ENCODE measurements at regions not wholly inside any gene's neighbourhood (a gene's known extent, or its start where the extent isn't known, plus 50 kb on each side); places are given as distances from the start of the nearest gene placed in this dataset.

- TF ChIP-seq, protein P1, sequence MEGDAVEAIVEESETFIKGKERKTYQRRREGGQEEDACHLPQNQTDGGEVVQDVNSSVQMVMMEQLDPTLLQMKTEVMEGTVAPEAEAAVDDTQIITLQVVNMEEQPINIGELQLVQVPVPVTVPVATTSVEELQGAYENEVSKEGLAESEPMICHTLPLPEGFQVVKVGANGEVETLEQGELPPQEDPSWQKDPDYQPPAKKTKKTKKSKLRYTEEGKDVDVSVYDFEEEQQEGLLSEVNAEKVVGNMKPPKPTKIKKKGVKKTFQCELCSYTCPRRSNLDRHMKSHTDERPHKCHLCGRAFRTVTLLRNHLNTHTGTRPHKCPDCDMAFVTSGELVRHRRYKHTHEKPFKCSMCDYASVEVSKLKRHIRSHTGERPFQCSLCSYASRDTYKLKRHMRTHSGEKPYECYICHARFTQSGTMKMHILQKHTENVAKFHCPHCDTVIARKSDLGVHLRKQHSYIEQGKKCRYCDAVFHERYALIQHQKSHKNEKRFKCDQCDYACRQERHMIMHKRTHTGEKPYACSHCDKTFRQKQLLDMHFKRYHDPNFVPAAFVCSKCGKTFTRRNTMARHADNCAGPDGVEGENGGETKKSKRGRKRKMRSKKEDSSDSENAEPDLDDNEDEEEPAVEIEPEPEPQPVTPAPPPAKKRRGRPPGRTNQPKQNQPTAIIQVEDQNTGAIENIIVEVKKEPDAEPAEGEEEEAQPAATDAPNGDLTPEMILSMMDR (IDR thresholded peaks at IDR 0.05): no peak
- ATAC-seq (ENCODE audit: insufficient number of reproducible peaks, low FRiP score, low read depth) (no peak), DNase-seq (ENCODE audit: low spot score) (no peak)
- H3K27me3 ChIP-seq (replicated peaks; ENCODE audit: insufficient read depth): no peaks in the 10 kb centered on the region
- no peak overlapping the region for H3K27ac ChIP-seq
- peaks cover 0 to 7% of the 10 kb centered on the region in 2 donors for H3K4me1 ChIP-seq (ENCODE audit: control insufficient read depth in 1 of 2, low read depth in 2 of 2)
- no peaks in the 10 kb centered on the region for H3K9me3 ChIP-seq
- no peaks in the 10 kb centered on the region for H3K36me3 ChIP-seq
- no peak overlapping the region for H3K4me3 ChIP-seq
These were observed 627.2 kb downstream of the CCDC171 start for GRCh38 chr9:16180091-16180490.

DNA sequence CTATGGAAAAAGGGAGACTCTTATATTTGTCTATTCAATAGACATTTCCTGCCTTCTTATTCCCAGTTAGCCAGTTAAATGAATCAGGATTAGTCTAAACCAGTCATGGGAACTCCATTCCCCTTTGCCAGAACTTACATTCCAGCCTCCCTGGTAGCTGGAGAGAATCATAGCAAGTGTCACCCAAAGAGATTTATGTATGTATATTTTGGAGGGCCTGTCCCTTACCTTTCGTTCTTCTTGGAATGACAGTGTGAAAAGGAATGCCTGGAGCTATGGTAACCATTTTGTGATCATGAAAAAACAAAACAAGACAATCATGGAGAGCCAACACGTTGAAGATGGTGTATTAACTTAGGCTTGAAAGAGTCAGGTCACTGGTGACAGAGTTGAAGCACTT, 627.7 kb downstream of the CCDC171 start:
- no peak for DNase-seq (ENCODE audit: low spot score)
- no peaks in the 10 kb centered on the region for H3K27me3 ChIP-seq (replicated peaks; ENCODE audit: insufficient read depth)
- H3K9me3 ChIP-seq: no peaks in the 10 kb centered on the region
- H3K4me3 ChIP-seq: no peak overlapping the region
- TF ChIP-seq, protein P1 (IDR thresholded peaks at IDR 0.05): no peak
- no peaks in the 10 kb centered on the region for H3K36me3 ChIP-seq
- no peak overlapping the region for H3K27ac ChIP-seq
- no peak for ATAC-seq (ENCODE audit: insufficient number of reproducible peaks, low FRiP score, low read depth)
- peaks cover 0 to 7% of the 10 kb centered on the region in 2 donors for H3K4me1 ChIP-seq (ENCODE audit: control insufficient read depth in 1 of 2, low read depth in 2 of 2)

DNA sequence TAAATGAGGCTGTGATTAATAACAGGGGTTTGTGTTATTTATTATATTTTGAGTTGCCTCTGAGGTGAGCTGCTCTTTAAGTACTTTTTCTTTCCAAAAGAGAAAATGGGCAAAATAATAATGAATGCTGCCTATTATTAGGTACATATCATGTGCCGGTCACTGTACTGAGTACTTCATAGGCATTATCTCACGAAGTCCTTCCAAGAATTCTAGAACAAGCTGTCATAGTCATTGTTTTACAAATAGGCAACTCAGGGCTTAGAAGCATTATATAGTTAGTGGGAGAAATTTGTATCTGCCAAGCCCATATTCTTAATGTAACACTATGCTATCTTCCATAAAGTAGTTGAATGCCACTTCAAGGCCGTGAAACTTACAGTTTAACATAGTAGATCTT, 628.7 kb downstream of the CCDC171 start:
- ATAC-seq (ENCODE audit: insufficient number of reproducible peaks, low FRiP score, low read depth): no peak
- Histone ChIP-seq H3K27ac (no peak overlapping the region), H3K4me3 (no peak overlapping the region), H3K36me3 (no peaks in the 10 kb centered on the region), H3K4me1 (ENCODE audit: control insufficient read depth in 1 of 2, low read depth in 2 of 2) (peaks cover 0 to 7% of the 10 kb centered on the region in 2 donors), H3K27me3 (replicated peaks; ENCODE audit: insufficient read depth) (no peaks in the 10 kb centered on the region), H3K9me3 (no peaks in the 10 kb centered on the region)
- no peak for DNase-seq (ENCODE audit: low spot score)
- TF ChIP-seq, protein P1 (IDR thresholded peaks at IDR 0.05): no peak

- Histone ChIP-seq H3K4me3 (no peak overlapping the region), H3K27me3 (replicated peaks; ENCODE audit: insufficient read depth) (no peaks in the 10 kb centered on the region), H3K4me1 (ENCODE audit: control insufficient read depth in 1 of 2, low read depth in 2 of 2) (peaks cover 0 to 7% of the 10 kb centered on the region in 2 donors), H3K36me3 (no peaks in the 10 kb centered on the region), H3K9me3 (no peaks in the 10 kb centered on the region), H3K27ac (no peak overlapping the region)
- no peak for DNase-seq (ENCODE audit: low spot score)
- TF ChIP-seq, protein P1 (IDR thresholded peaks at IDR 0.05): no peak
- no peak for ATAC-seq (ENCODE audit: insufficient number of reproducible peaks, low FRiP score, low read depth)
These were observed 629.9 kb downstream of the CCDC171 start for GRCh38 chr9:16182784-16183183.

DNA sequence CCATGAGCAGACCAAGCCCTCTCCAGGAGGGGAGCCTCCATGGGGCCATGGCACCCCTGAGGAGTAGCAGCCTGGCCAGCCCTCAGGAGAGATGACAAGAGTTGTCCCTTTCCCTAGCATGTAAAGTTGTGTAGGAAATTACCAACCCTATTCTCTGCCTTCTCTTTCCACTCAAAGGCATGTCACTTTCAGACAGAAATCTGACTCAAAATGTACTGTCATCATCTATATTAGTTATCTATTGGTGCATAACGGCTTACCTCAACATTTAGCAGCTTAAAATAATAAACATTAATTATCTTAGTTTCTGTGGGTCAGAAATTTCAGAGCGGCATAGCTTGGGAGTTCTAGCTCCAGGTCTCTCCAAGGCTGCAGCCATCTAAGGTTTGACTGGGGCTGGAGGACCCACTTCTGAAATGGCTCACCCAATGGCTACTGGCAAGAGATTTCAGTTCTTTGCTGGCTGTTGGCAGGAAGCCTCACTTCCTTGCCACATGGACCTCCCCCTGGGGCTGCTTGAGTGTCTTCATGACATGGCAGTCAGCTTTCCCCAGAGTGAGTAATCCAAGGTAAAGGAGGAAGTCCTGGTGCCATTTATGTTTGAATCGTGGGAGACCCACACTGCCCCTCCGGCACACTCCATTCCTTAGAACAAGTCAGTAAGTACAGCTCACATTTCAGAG, 632.3 kb downstream of the CCDC171 start:
- no peaks in the 10 kb centered on the region for H3K36me3 ChIP-seq
- TF ChIP-seq, protein P1 (IDR thresholded peaks at IDR 0.05): no peak
- H3K4me1 ChIP-seq (ENCODE audit: control insufficient read depth in 1 of 2, low read depth in 2 of 2): peaks cover 0 to 7% of the 10 kb centered on the region in 2 donors
- ATAC-seq (ENCODE audit: insufficient number of reproducible peaks, low FRiP score, low read depth) (no peak), DNase-seq (ENCODE audit: low spot score) (no peak)
- no peaks in the 10 kb centered on the region for H3K27me3 ChIP-seq (replicated peaks; ENCODE audit: insufficient read depth)
- H3K27ac ChIP-seq: no peak overlapping the region
- peaks cover 4% of the 10 kb centered on the region for H3K9me3 ChIP-seq
- H3K4me3 ChIP-seq: no peak overlapping the region

All from thoracic aorta (tissue), 2 donors.